DMS 273 treated with DMSO at 0.1 percent for 48 hours (cell line): ENCODE measurements at regions not wholly inside any gene's neighbourhood (a gene's known extent, or its start where the extent isn't known, plus 50 kb on each side); places are given as distances from the start of the nearest gene placed in this dataset.
"Not testable (repeated sequence)": the region's sequence is repeated elsewhere in the genome, so short reads cannot be mapped to it uniquely, and the experiment has no call there.

Experiments
- DNase-seq: peaks from one replicate; lab custom pipeline; 2025; lab: John Stamatoyannopoulos, UW

- DNase-seq = no peak
These were observed 584.1 kb downstream of the TFAP2A start for GRCh38 chr6:9830808-9831207.

DNA sequence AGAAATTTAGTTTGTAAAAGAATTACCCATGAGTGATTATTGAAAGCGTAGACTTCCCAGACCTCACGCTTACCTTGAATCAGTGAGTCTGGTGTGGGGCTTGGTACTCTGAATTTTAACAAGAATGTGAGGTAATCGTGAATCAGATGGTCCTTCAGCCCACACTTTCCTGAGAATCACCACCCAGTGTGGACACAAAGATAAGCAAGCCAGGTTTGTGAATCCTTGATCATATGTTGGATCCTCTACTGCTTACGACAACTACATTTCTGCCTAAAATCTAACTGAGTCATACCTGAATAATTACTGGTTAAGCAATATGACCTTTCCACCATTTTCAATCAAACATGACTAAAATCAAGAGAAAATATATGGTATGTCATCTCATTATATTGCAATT lies 589.3 kb downstream of the TFAP2A start:
- no peak for DNase-seq

DNA sequence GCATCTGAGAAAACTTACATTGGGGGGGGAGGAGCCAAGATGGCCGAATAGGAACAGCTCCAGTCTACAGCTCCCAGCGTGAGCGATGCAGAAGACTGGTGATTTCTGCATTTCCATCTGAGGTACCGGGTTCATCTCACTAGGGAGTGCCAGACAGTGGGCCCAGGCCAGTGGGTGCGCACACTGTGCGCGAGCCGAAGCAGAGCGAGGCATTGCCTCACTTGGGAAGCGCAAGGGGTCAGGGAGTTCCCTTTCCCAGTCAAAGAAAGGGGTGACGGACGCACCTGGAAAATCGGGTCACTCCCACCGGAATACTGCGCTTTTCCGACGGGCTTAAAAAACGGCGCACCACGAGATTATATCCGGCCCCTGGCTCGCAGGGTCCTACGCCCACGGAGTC lies 604.1 kb downstream of the TFAP2A start:
- DNase-seq = not testable (repeated sequence)

GRCh38 chr6:9810286-9810685 lies 604.6 kb downstream of the TFAP2A start:
- no peak for DNase-seq

DNA sequence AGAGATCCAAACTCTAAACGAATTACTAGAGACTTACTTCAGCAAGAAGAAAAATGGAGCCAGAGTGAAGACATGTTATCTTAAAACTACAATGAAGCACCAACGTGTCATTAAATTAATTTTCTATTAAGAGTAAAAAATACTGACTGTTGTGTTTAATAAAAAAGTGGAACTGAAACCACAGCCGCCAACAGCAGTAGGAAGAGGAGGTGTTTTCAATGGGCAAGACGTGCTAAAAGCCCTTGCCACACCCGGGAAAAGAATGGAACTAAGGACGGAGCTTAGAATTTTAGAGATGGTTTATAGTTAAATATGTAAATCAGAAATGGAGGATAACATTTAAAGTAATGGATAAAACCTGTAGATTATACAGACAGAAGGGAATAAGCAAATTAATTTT lies 608.7 kb downstream of the TFAP2A start:
- DNase-seq = no peak

- DNase-seq = no peak
These were observed 613.6 kb downstream of the TFAP2A start for GRCh38 chr6:9801249-9801754.

DNA sequence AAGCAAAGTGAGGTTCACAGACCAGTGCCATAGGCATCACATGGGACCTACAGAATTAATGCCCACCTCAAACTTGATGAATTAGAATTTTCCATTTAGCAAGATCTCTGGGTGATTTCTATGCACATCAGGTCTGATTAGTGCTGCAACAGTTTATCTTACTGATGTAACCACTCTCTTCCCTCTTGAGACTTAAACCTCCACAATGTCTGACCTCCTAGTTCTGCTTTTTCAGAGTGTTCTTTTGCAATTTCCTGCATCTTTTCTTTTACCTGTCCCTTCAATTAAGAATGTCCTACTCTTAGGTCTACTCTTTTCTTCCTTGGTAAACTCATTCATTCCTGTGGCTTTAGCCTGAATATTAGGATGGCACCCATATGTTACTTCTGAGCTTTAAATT lies 615.3 kb downstream of the TFAP2A start:
- no peak for DNase-seq

GRCh38 chr6:9796827-9797226 lies 618.0 kb downstream of the TFAP2A start:
- no peak for DNase-seq

DNA sequence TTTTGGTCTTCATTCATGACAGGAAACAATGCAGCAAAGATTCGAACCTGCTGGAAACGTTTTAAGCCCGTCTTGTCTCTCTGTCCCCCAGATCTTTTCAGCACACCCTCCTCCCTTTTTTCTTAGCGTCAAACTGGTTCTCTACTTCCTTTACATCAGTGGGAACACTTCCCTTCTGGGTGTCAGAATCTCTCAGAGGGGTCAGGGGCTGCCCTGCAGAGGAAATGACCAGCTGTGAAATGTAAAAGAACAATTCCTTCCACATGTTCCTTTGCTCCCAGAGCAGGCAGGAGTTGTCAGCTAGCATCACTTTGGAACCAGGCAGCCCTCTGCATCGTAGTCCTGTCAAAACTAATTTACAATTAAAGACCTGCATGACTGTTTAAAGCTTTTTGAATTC lies 619.0 kb downstream of the TFAP2A start:
- DNase-seq = no peak

GRCh38 chr6:9789201-9789600 lies 625.7 kb downstream of the TFAP2A start:
- DNase-seq = no peak

- DNase-seq = no peak
These were observed 630.1 kb downstream of the TFAP2A start for GRCh38 chr6:9784786-9785185.

- DNase-seq = no peak
These were observed 631.3 kb downstream of the TFAP2A start for GRCh38 chr6:9783567-9783966.

GRCh38 chr6:9766240-9766915 lies 648.5 kb downstream of the TFAP2A start:
- DNase-seq = no peak

DNA sequence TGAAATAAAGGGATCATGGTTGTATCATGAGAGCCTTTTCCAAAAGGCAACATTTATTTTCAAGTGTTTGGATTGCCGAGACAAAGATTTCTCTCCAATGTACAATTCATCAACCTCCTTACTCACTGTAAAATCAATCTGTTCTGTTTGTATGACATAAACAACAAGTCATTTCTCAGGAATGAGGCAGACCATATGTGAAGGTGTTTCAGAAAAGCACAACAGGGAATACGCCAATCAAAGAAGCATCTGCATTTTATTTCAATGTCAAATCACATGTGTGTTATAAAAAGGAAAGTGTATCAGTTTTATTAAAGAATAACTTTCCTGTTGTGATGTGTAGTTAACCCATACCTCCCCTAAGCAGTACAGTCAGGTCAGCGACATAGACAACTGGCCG lies 653.7 kb downstream of the TFAP2A start:
- no peak for DNase-seq

GRCh38 chr6:9754515-9754914 lies 660.4 kb downstream of the TFAP2A start:
- no peak for DNase-seq

- DNase-seq = no peak
These were observed 668.9 kb downstream of the TFAP2A start for GRCh38 chr6:9745966-9746365.

- DNase-seq = no peak
These were observed 669.4 kb downstream of the TFAP2A start for GRCh38 chr6:9745476-9745875.

- DNase-seq = no peak
These were observed 670.8 kb downstream of the TFAP2A start for GRCh38 chr6:9744119-9744518.

- no peak for DNase-seq
These were observed 682.8 kb downstream of the TFAP2A start for GRCh38 chr6:9732056-9732455.

DNA sequence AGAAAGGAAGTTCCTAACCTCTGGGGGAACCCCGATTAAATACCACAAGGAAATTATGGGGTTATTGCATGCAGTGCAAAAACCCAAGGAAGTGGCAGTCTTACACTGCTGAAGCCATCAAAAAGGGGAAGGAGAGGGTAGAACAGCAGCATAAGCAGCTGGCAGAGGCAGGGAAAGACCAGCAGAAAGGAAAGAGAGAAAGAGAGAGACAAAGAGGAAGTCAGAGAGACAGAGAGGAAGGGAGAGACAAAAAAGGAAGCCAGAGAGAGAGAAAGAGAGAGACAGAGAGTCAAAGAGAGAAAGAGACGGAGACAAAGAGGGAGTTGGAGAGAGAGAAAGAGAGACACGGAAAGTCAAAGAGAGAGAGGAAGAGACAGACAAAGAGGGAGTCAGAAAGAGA lies 689.1 kb downstream of the TFAP2A start:
- not testable (repeated sequence) for DNase-seq

GRCh38 chr6:9717568-9717967 lies 697.3 kb downstream of the TFAP2A start:
- DNase-seq = no peak

- no peak for DNase-seq
These were observed 703.5 kb downstream of the TFAP2A start for GRCh38 chr6:9711365-9711764.

- no peak for DNase-seq
These were observed 704.3 kb downstream of the TFAP2A start for GRCh38 chr6:9710574-9710973.

DNA sequence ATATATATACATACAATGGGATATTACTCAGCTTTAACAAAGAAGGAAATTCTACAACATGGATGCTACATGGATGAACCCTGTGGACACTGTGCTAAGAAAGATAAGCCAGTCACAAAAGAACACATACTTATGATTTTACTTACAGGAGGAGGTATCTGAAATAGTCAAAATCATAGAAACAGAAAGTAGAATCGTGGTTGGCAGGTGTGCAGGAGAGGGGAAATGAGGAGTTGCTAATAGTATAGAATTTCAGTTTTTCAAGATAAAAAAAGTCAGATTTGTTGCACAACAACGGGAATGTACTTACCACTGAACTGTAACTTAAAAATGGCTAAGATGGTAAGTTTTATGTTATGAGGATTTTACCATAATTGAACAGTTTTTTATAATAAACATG lies 706.3 kb downstream of the TFAP2A start:
- DNase-seq = no peak
